NCI-H748 treated with DMSO at 0.1 percent for 48 hours (cell line): ENCODE measurements at regions not wholly inside any gene's neighbourhood (a gene's known extent, or its start where the extent isn't known, plus 50 kb on each side); places are given as distances from the start of the nearest gene placed in this dataset.

Source experiments
- DNase-seq: peaks from one replicate; lab custom pipeline; 2025; lab: John Stamatoyannopoulos, UW

DNA sequence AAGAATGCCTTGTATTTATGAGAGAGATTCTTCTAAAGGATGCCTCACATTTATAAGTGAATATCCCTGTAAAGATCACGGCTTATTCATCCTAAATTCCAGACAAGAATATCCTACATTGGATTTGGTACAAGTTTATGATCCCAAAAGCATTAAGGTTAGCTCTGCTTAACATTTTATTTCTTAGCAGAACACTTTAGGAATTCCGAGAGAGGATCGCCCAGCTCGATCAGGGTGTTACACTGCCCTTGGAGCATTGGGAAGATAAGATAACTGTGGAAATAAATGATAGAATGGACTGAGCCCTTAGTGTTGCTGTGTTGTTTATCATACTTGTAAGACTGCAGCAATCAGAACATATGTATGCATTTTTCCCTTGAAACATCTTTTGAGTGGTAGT is 223.0 kb upstream of the CDIN1 start:
- no peak for DNase-seq

DNA sequence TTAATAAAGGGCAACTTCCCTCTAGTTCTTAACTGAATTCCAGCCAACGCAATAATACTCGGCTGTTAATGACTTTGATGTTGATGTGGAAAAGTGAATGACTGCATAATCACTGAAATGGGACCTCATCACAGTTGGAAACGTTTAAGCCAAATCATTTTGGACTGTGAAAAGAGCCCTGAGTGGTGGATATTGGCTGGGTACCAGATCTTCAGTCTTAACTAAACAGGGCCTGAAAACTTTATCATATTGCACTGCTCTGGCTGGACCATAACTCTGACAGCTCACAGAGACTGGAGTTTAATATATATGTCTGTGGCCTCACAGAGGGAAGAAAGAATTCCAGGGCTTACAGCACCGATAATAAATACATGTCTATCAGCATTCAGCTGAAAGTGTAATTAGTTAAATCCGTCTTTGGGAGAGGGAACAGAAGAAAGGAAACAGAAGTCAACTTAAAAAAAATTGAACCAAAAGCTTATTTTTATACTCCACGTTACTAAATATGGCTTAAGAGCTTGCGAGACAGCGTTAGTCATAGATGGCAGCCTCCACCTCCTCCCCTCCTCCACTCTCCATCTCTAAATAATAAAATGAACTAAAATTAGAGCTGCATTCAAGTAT is 222.3 kb upstream of the CDIN1 start:
- DNase-seq, result no peak

GRCh38 chr15:36358094-36358493 is 221.3 kb upstream of the CDIN1 start:
- DNase-seq, result no peak

- DNase-seq, result no peak
These were observed 220.9 kb upstream of the CDIN1 start for GRCh38 chr15:36358523-36358922.

- DNase-seq, result no peak
These were observed 220.1 kb upstream of the CDIN1 start for GRCh38 chr15:36359286-36359685.

- DNase-seq, result no peak
These were observed 218.0 kb upstream of the CDIN1 start for GRCh38 chr15:36361351-36361870.

- DNase-seq, result no peak
These were observed 216.9 kb upstream of the CDIN1 start for GRCh38 chr15:36362509-36362915.

DNA sequence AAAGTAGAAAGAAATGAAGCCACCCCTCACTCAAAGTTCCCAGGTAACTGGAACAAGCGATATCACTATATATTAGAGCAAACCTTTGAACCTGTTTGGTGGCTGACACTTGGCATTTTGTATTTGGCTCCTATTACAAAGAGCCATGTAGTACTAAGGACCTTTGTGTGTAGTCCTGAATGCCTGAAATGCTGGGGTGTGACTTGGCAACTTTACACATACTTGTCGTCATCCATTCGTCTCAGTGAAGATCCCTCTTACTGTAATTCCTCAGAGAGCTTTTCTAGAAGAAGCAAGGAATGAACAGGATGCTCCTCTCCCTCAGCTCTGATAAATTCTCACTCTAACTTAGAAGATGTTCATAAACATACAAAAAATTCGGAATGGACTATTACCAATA is 216.1 kb upstream of the CDIN1 start:
- no peak for DNase-seq

- DNase-seq, result no peak
These were observed 215.0 kb upstream of the CDIN1 start for GRCh38 chr15:36364377-36364776.

DNA sequence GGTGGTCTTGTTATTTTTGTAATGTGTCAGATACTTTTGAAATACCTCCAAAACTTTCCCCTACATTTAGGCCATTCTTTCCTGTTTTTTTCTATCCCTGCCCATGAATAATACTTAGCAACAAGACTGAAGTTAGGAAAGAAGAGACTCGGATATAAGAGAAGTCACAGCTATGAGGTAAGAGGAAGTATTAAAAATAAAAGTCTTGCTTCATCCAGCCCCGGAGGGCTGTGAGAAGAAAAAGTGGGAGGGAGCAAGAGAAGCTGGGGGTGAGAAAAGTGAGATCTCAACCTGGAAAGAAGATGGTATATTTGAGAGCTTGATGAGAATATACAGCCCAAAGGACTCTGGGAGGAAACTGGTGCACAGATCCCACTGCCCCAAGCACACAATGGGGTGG is 213.5 kb upstream of the CDIN1 start:
- DNase-seq, result no peak

- no peak for DNase-seq
These were observed 209.2 kb upstream of the CDIN1 start for GRCh38 chr15:36370051-36370730.

- DNase-seq, result no peak
These were observed 208.7 kb upstream of the CDIN1 start for GRCh38 chr15:36370731-36371112.

DNA sequence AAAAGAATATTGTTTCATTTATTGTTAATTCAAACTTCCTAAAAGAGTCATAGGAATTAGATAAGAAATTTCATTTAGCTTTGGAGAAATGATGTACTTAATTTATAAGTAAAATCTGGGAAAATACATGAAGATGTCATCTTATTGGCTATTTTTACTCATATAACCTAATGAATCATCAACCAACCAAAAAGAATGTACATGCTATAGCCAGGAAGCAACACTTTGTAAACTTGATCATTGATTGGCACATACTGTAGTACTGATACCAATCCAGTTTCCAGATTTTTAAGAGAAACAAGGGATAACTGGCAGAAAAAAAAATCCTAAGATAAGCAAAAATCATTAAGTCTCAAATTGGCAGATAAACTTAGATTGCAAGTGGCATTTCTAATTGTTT is 207.9 kb upstream of the CDIN1 start:
- DNase-seq, result no peak

DNA sequence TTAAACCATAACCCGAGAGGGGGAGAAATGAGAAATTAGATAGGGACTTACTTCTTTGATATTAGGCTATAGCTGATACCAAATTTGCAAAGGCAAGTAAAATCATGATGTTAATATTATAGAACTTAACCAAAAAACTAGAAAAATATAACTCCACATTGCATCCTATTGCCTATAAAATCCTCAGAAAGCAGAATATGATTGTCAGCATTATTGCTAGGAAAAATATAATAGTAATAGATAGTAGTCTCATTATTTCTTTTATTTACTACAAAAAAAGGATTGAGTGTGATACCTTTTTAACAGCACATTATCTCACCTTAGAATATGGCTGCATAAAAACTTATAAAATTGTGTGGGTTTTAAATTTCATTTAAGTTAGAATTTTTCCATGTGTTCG is 206.5 kb upstream of the CDIN1 start:
- DNase-seq, result no peak

- DNase-seq, result no peak
These were observed 205.9 kb upstream of the CDIN1 start for GRCh38 chr15:36373550-36373949.

- no peak for DNase-seq
These were observed 190.3 kb upstream of the CDIN1 start for GRCh38 chr15:36389107-36389506.

GRCh38 chr15:36390491-36390890 is 188.9 kb upstream of the CDIN1 start:
- DNase-seq, result no peak

DNA sequence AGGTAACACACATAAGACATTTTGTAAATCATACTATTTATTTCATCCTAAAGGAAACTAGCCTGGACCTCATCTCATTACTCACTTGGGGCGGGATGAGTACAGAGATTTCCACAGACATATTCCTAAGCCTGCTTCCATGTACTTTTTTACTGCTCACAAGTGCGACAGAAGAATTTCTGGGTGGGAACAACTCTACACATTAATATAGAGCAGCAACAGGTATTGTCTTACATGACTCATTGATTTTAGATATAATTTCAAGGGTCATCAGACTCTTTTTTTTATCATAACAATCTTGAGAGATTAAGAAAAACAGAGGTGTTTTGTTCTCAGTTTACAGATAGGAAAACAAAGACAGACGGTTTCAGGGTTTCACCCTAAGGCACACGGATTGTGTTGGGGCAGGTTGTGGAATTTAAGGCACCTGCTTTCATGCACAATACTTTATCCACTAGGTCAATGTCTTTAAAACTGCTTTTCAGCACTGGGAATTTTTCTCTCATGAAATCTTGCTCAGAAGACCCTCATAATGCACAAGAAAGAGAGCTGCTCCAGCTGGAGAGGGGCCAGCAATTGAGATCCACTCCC is 186.7 kb upstream of the CDIN1 start:
- DNase-seq, result no peak

GRCh38 chr15:36398212-36398611 is 181.2 kb upstream of the CDIN1 start:
- DNase-seq, result no peak

DNA sequence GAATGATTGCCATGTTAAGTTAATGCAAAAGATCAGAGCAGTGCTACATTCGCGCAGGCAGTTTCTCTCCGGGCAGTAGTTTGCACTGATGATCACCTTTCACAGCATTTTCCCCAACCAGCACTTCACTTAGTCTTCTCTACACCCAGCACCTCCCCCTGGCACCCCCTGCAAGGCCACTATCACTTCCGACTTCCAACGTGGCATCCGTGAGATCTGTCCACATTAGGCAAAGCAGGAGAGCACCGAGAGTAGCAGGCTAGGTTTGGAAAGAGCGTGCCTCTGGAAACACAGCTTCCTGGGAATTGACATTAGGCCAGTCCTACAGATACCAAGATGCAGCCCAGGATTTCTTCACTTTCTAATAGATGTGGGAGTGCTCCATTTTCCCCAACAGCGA is 180.2 kb upstream of the CDIN1 start:
- no peak for DNase-seq

GRCh38 chr15:36400936-36401585 is 178.4 kb upstream of the CDIN1 start:
- no peak for DNase-seq

DNA sequence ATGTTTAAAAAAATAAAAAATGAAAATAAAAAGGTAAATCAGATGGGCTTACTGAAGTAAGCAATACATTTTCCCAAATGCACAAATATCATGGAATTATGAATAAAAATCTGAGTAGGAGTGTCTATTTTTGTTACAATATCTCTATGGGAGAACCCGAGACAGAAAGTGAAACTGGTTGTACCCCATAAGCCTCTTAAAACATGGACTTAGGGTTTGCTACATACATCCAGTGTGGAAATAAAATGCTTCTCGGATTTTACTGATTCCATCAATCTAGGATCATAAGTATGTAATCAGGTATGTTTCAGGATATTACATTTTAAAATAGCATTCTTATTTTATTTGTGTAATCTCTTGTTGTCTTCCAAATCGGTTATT is 177.8 kb upstream of the CDIN1 start:
- DNase-seq, result no peak

DNA sequence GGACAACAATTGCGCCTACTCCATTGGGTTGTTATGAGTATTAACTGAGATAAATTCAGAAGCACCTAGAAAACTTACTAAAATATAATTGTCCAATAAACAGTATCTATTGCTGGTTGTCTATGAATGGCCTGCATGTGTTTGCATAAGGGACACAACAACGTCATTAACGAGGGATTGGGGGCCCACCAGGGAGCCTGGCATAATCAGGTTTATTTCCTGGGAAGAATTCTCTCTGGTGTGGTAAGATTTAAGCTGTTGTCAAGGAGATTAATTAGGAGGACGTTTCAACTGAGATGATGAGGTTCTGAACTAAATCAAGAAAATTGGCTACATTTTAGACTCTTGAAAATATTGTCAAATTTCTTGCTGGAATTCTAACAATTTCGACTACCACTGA is 176.1 kb upstream of the CDIN1 start:
- DNase-seq, result no peak
